Caco-2 (cell line): ENCODE measurements at regions not wholly inside any gene's neighbourhood (a gene's known extent, or its start where the extent isn't known, plus 50 kb on each side); places are given as distances from the start of the nearest gene placed in this dataset.

Experiments used
- BruUV-seq: library from RNA; stranded (reverse); fragments of 400-500 nt; replicated peaks from 2 replicates; lab custom pipeline; 2021; lab: Mats Ljungman, UMichigan
- CTCF ChIA-PET: fragments of 300-600 bp; sonication (Branson Sonifier 250); formaldehyde crosslinking; loops from one replicate; lab custom pipeline; 2022; ENCODE audit warnings: antibody characterized with exemption; lab: Charles Lee
- POLR2A ChIA-PET: fragments of 300-600 bp; sonication (Branson Sonifier 250); formaldehyde crosslinking; loops from one replicate; lab custom pipeline; 2022; ENCODE audit warnings: antibody characterized with exemption; lab: Charles Lee
- DNase-seq, 2 experiments: peaks; one replicate each; pipeline versions ENCODE4 v3.0.0 to v3.0.0-alpha.2; 2020 to 2022
- H3K27me3 ChIP-seq: replicated peaks from 2 replicates; pipeline ENCODE4 v1.6.0; 2011; ENCODE audit warnings: low read length; ENCODE audit not compliant: control insufficient read depth, insufficient read depth
- H3K36me3 ChIP-seq: 2 replicates; pipeline ENCODE4 v1.5.1; 2011; ENCODE audit warnings: low read length; ENCODE audit not compliant: control insufficient read depth, insufficient read depth
- H3K4me1 ChIP-seq: fragments of 250-450 bp; sonication (Bioruptor Pico); 2 replicates; pipeline ENCODE4 v1.5.1; 2020; ENCODE audit warnings: mild to moderate bottlenecking
- H3K4me3 ChIP-seq: 2 replicates; pipeline ENCODE4 v1.5.1; 2011; ENCODE audit warnings: low read depth, mild to moderate bottlenecking, control low read depth, low read length
- H3K9me3 ChIP-seq: fragments of 250-450 bp; sonication (Bioruptor Pico); 2 replicates; pipeline ENCODE4 v1.5.1; 2020; ENCODE audit warnings: mild to moderate bottlenecking, moderate library complexity
- H3K27ac Mint-ChIP-seq: one replicate; pipeline ENCODE4 v1.8.0; 2022; ENCODE audit warnings: mixed read lengths; ENCODE audit not compliant: unreplicated experiment
- H3K27me3 Mint-ChIP-seq: one replicate; pipeline ENCODE4 v1.8.0; 2022; ENCODE audit warnings: mixed read lengths; ENCODE audit not compliant: insufficient read depth, unreplicated experiment
- H3K36me3 Mint-ChIP-seq: one replicate; pipeline ENCODE4 v1.8.0; 2022; ENCODE audit warnings: mild to moderate bottlenecking, mixed read lengths; ENCODE audit not compliant: insufficient read depth, unreplicated experiment
- H3K4me1 Mint-ChIP-seq: one replicate; pipeline ENCODE4 v1.8.0; 2022; ENCODE audit warnings: low read depth, mixed read lengths; ENCODE audit not compliant: unreplicated experiment
- H3K4me3 Mint-ChIP-seq: one replicate; pipeline ENCODE4 v1.8.0; 2022; ENCODE audit warnings: mild to moderate bottlenecking, moderate library complexity, mixed read lengths; ENCODE audit not compliant: unreplicated experiment
- H3K9me3 Mint-ChIP-seq: one replicate; pipeline ENCODE4 v1.8.0; 2022; ENCODE audit warnings: mixed read lengths; ENCODE audit not compliant: unreplicated experiment
- intact Hi-C: fragments of 100-400 bp; cut with micrococcal nuclease; formaldehyde crosslinking; loops from one replicate; pipeline ENCODE4 v1.10.0; 2022; ENCODE audit not compliant: unreplicated experiment
- TF ChIP-seq, protein P1 (sequence below), 2 experiments: fragments of 200-600 bp in 1 of 2; IDR thresholded peaks; 1 replicate in 1 of 2; 2 replicates in 1 of 2; pipeline versions ENCODE4 v1.5.1 to v1.8.0; 2011 to 2022; ENCODE audit warnings: antibody characterized with exemption in 1 of 2, control low read depth in 1 of 2, inconsistent platforms in 1 of 2, low read depth in 1 of 2, low read length in 1 of 2, mild to moderate bottlenecking in 1 of 2, moderate library complexity in 1 of 2; ENCODE audit not compliant: insufficient read depth in 1 of 2, severe bottlenecking in 1 of 2, unreplicated experiment in 1 of 2

DNA sequence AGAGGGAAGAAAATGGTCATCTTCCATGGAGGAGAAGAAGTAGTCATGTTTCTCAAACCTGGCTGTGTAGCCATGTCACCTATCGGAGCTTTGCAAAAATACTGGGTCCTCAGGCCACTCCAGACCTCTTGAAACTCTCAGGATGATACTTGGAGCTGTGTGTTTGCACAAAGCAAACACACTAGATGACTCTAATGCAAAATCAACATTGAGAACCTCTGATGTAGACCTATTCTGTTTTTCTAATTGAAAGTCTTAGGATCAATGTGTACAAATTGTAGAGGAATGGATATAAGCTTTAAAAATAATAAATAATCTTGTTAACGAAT, 444.3 kb downstream of the RND3 start:
- no peaks in the 10 kb centered on the region for H3K9me3 Mint-ChIP-seq
- peak overlapping the region; percentile 10 for H3K4me3 Mint-ChIP-seq
- Histone ChIP-seq H3K9me3 (no peaks in the 10 kb centered on the region), H3K4me1 (peaks cover 27% of the 10 kb centered on the region), H3K27me3 (no peaks in the 10 kb centered on the region), H3K36me3 (no peaks in the 10 kb centered on the region), H3K4me3 (no peak overlapping the region)
- DNase-seq = peak in 1 of 2 experiments; percentile 12
- H3K27me3 Mint-ChIP-seq = no peaks in the 10 kb centered on the region
- no peak overlapping the region for H3K27ac Mint-ChIP-seq
- H3K4me1 Mint-ChIP-seq = peaks cover 36% of the 10 kb centered on the region
- intact Hi-C loops = loop anchor here (1.0 to 5.0 kb wide), 3 partner anchors 46 to 444 kb away; partner anchors contain the start of gene RND3
- H3K36me3 Mint-ChIP-seq = no peaks in the 10 kb centered on the region
- TF ChIP-seq, protein P1, sequence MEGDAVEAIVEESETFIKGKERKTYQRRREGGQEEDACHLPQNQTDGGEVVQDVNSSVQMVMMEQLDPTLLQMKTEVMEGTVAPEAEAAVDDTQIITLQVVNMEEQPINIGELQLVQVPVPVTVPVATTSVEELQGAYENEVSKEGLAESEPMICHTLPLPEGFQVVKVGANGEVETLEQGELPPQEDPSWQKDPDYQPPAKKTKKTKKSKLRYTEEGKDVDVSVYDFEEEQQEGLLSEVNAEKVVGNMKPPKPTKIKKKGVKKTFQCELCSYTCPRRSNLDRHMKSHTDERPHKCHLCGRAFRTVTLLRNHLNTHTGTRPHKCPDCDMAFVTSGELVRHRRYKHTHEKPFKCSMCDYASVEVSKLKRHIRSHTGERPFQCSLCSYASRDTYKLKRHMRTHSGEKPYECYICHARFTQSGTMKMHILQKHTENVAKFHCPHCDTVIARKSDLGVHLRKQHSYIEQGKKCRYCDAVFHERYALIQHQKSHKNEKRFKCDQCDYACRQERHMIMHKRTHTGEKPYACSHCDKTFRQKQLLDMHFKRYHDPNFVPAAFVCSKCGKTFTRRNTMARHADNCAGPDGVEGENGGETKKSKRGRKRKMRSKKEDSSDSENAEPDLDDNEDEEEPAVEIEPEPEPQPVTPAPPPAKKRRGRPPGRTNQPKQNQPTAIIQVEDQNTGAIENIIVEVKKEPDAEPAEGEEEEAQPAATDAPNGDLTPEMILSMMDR (IDR thresholded peaks at IDR 0.05; ENCODE audit: insufficient read depth in 1 of 2, low read depth in 1 of 2, low read length in 1 of 2, severe bottlenecking in 1 of 2, unreplicated experiment in 1 of 2) = no peak
- CTCF ChIA-PET = interaction anchor here (0.6 kb wide), 1 partner anchor 964 kb away, joined by 3 read pairs; no protein-coding TSS in a partner anchor
- POLR2A ChIA-PET = no interaction called here
- BruUV-seq = no TSS peak

DNA sequence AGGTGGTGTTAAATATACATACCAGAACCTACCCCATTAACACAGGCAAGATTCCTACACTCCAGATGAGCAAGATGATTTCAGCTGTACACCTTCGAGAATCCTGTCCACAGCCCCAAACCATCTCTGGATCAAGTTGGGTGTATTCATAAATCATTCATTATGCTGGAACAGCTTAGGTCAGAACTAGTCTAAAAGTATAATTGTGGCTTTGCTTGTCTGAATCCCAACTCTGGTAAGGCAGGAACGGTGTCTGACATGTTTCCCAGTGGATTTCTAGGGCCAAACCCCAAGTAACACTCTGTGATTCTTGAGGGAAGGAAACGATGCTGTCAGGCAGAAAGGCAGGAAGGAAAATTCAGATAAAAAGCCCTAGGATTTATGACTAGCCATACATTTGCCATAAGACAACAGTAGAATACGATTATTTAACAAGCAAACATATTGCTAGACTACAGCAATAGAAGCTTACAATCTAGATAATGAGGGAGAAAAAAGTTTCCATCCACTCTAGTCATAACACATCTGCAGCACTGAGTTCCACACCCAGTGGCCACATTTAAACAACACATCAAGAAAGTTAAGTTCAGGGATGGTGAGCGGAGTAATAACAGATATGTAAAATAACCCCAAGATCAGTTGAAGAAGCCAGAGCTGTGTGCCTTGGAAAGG, 444.8 kb downstream of the RND3 start:
- TF ChIP-seq, protein P1 (IDR thresholded peaks at IDR 0.05; ENCODE audit: insufficient read depth in 1 of 2, low read depth in 1 of 2, low read length in 1 of 2, severe bottlenecking in 1 of 2, unreplicated experiment in 1 of 2) = no peak
- Mint-ChIP-seq H3K36me3 (no peaks in the 10 kb centered on the region), H3K9me3 (no peaks in the 10 kb centered on the region), H3K4me1 (peaks cover 36% of the 10 kb centered on the region), H3K27ac (no peak overlapping the region), H3K4me3 (peak overlapping the region; percentile 10), H3K27me3 (no peaks in the 10 kb centered on the region)
- peaks cover 27% of the 10 kb centered on the region for H3K4me1 ChIP-seq
- CTCF ChIA-PET = interaction anchor here (0.6 kb wide), 1 partner anchor 964 kb away, joined by 3 read pairs; no protein-coding TSS in a partner anchor
- H3K9me3 ChIP-seq = no peaks in the 10 kb centered on the region
- BruUV-seq = no TSS peak
- POLR2A ChIA-PET = interaction anchor here (0.6 kb wide), 1 partner anchor 409 kb away, joined by 13 read pairs; no protein-coding TSS in a partner anchor
- no peaks in the 10 kb centered on the region for H3K36me3 ChIP-seq
- peak in 1 of 2 experiments; percentile 3 for DNase-seq
- intact Hi-C loops = loop anchor here (1.0 to 5.0 kb wide), 3 partner anchors 46 to 445 kb away; partner anchors contain the start of gene RND3
- no peaks in the 10 kb centered on the region for H3K27me3 ChIP-seq
- no peak overlapping the region for H3K4me3 ChIP-seq

DNA sequence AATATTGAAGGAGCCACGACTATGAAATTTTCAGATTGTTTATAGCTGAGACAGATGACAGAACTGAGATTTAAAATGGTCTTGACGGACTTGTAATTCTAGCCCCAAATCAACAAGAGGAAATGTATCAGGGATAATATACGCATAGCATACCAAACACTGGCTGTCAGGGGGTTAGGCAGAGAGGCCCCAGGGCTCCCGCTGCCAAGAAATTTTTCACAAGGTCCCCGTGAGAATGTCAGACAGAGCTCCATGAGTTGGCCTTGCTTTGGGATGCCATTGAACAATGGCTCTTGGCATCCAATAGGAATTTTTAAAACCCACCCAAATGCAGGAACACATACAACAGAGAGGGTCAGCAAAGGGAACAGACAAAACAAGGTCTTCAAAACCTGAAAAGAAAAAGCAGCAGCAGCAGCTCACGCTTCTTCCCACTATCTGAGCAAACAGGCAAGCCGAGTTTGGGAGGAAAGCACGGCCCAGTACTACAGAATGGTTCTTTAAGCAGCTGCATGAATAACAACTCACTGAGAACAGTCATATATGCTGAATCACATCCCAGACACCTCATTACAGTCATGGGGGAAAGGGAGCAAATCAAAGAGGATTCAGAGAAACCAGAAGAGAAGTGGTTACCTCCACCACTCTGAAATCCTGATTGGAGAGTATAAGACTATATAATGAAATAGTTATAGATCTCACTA, 445.6 kb downstream of the RND3 start:
- no TSS peak for BruUV-seq
- ChIA-PET CTCF (no interaction called here), POLR2A (interaction anchor here (0.7 kb wide), 1 partner anchor 20 kb away, joined by 3 read pairs; no protein-coding TSS in a partner anchor)
- Mint-ChIP-seq H3K4me1 (peaks cover 35% of the 10 kb centered on the region), H3K36me3 (no peaks in the 10 kb centered on the region), H3K27ac (no peak overlapping the region), H3K27me3 (no peaks in the 10 kb centered on the region), H3K9me3 (no peaks in the 10 kb centered on the region), H3K4me3 (no peak overlapping the region)
- H3K4me3 ChIP-seq = no peak overlapping the region
- intact Hi-C loops = loop anchor here (2.0 to 5.0 kb wide), 2 partner anchors 47 to 365 kb away; no protein-coding TSS in a partner anchor
- H3K27me3 ChIP-seq = no peaks in the 10 kb centered on the region
- no peaks in the 10 kb centered on the region for H3K9me3 ChIP-seq
- no peak for DNase-seq
- H3K36me3 ChIP-seq = no peaks in the 10 kb centered on the region
- TF ChIP-seq, protein P1 (IDR thresholded peaks at IDR 0.05; ENCODE audit: insufficient read depth in 1 of 2, low read depth in 1 of 2, low read length in 1 of 2, severe bottlenecking in 1 of 2, unreplicated experiment in 1 of 2) = no peak
- peaks cover 27% of the 10 kb centered on the region for H3K4me1 ChIP-seq
